Body of pancreas (tissue), 4 donors: ENCODE measurements at regions not wholly inside any gene's neighbourhood (a gene's known extent, or its start where the extent isn't known, plus 50 kb on each side); places are given as distances from the start of the nearest gene placed in this dataset.

ENCODE experiments used
- ATAC-seq: fragments of 150-250 bp; one replicate; pipeline ENCODE4 v1.9.1; 2016
- DNase-seq, 4 donors: peaks; one replicate each; pipeline ENCODE4 v3.0.0-alpha.2; 2019
- H3K27ac ChIP-seq, 4 donors: fragments of 200-600 bp; sonication (generic); 1 replicate in 3 of 4; 2 replicates in 1 of 4; pipeline versions ENCODE4 v1.5.1 to v1.6.1; 2016 to 2019; ENCODE audit warnings: mild to moderate bottlenecking in 1 of 4, mixed read lengths in 1 of 4, moderate library complexity in 1 of 4
- H3K27me3 ChIP-seq, 2 donors: fragments of 200-600 bp; sonication (generic); one replicate each; pipeline ENCODE4 v1.6.0; 2016; ENCODE audit warnings: mild to moderate bottlenecking in 1 of 2
- H3K36me3 ChIP-seq, 2 donors: fragments of 200-600 bp; sonication (generic); replicated peaks in 1 of 2; 2 replicates each; pipeline ENCODE4 v1.5.1; 2016; ENCODE audit warnings: low read depth in 2 of 2; ENCODE audit not compliant: insufficient read depth in 1 of 2
- H3K4me1 ChIP-seq: fragments of 200-600 bp; sonication (generic); one replicate; pipeline ENCODE4 v1.6.0; 2016
- H3K4me3 ChIP-seq, 2 donors: fragments of 200-600 bp; sonication (generic); 1 replicate in 1 of 2; 2 replicates in 1 of 2; pipeline ENCODE4 v1.5.1; 2016 to 2019
- H3K9me3 ChIP-seq, 3 donors: fragments of 200-600 bp; sonication (generic); 1 replicate in 2 of 3; 2 replicates in 1 of 3; pipeline ENCODE4 v1.5.1; 2016
- CTCF ChIP-seq, 7 experiments: fragments of 450-650 bp in 4 of 7; fragments of 200-600 bp in 3 of 7; sonication (generic) in 3 of 7; IDR thresholded peaks; one replicate each; pipeline ENCODE4 v1.5.1; 2016 to 2019; ENCODE audit warnings: antibody characterized with exemption in 7 of 7
- POLR2A ChIP-seq, 3 donors: fragments of 450-650 bp; IDR thresholded peaks; one replicate each; pipeline ENCODE4 v1.6.1; 2016; ENCODE audit warnings: antibody characterized with exemption in 3 of 3, mild to moderate bottlenecking in 2 of 3
- WGBS, 2 donors: methylation state at CpG; one replicate each; pipeline ENCODE4 v1.1.5; 2017; 5-methylcytosine and 5-hydroxymethylcytosine counted together
- intact Hi-C: fragments of 100-400 bp; cut with DNase I; formaldehyde crosslinking; loops from one replicate; pipeline ENCODE4 v1.15.1; 2023

DNA sequence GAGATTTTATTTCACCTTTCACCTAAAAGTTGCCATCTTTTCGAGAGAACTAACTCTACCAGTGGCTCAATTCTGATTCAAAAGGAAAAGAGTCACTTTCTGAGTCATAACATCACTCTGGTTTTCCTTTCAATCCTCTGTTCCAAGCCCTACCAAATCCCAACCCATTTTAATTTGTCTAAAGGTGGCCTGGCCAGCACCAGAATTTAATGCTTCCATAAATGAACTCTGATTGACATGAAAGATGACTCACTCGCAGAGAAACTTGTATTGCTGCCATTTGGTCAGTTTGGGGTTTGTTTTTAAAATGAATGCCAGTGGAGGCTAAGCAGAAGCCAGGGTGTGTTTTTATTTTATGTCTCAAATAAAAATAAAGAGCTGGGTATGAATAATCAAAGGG is 117.4 kb upstream of the SOX5 start:
- Histone ChIP-seq H3K4me1 (no peaks in the 10 kb centered on the region), H3K4me3 (no peak overlapping the region), H3K27ac (no peak overlapping the region), H3K9me3 (no peaks in the 10 kb centered on the region), H3K36me3 (no peaks in the 10 kb centered on the region), H3K27me3 (no peaks in the 10 kb centered on the region)
- no peak for TF ChIP-seq CTCF (IDR thresholded peaks at IDR 0.05)
- no peak for TF ChIP-seq POLR2A (IDR thresholded peaks at IDR 0.05)
- DNase-seq = no peak
- no peak for ATAC-seq
- 50 to 64% methylated on average over 2 of the region's 2 CpGs for WGBS, 2 donors
- intact Hi-C loops = no loop called here

DNA sequence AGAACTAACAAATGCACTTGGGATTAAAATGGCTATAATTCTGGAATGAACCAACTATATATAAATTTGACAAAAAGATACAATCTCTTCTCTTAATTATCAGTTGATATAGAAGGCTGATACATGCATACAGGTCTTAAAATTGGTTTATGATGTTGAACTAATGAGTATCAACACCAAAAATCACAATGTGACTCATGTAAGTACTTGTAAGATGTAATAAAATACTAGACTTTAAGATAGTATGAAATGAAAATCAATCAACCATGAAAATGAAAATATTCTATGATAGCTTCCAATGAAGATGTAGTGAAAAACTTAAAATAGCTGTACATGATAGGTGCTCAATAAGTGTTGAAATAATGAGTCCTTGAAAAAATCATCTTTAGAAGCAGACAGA is 116.6 kb upstream of the SOX5 start:
- Histone ChIP-seq H3K9me3 (no peaks in the 10 kb centered on the region), H3K27me3 (no peaks in the 10 kb centered on the region), H3K27ac (no peak overlapping the region), H3K36me3 (no peaks in the 10 kb centered on the region), H3K4me3 (no peak overlapping the region), H3K4me1 (no peaks in the 10 kb centered on the region)
- intact Hi-C loops = no loop called here
- TF ChIP-seq POLR2A (IDR thresholded peaks at IDR 0.05) (no peak), CTCF (IDR thresholded peaks at IDR 0.05) (no peak)
- no peak for ATAC-seq
- DNase-seq = no peak

- TF ChIP-seq CTCF (IDR thresholded peaks at IDR 0.05) (no peak), POLR2A (IDR thresholded peaks at IDR 0.05) (no peak)
- H3K4me1 ChIP-seq = no peaks in the 10 kb centered on the region
- DNase-seq (no peak), ATAC-seq (no peak)
- H3K9me3 ChIP-seq = no peaks in the 10 kb centered on the region
- no peak overlapping the region for H3K4me3 ChIP-seq
- H3K36me3 ChIP-seq = no peaks in the 10 kb centered on the region
- WGBS, 2 donors = 62 to 86% methylated on average over 1 of the region's 1 CpG
- H3K27ac ChIP-seq = no peak overlapping the region
- no peaks in the 10 kb centered on the region for H3K27me3 ChIP-seq
- intact Hi-C loops = no loop called here
Measured at GRCh38 chr12:24062642-24063245, 113.3 kb upstream of the SOX5 start.

DNA sequence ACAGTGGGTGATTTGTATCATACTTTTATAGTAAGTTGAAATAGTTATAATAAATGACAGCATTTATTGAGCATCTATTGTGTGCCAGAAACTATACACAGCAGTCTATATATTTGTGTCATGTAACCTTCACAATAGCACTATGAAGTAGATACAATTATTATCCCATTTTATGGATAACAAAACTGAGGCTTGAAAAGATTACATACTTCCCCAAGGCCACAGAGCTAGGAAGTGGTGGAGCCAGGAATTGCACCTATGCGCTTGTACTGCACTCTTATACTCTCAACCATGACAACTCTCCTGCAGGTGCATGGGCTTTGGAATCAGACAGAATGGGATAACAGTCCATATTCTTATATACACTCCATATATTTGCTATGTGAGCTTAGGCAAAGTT is 110.6 kb upstream of the SOX5 start:
- intact Hi-C loops = no loop called here
- H3K27ac ChIP-seq = no peak overlapping the region
- no peaks in the 10 kb centered on the region for H3K27me3 ChIP-seq
- no peak for TF ChIP-seq POLR2A (IDR thresholded peaks at IDR 0.05)
- TF ChIP-seq CTCF (IDR thresholded peaks at IDR 0.05) = no peak
- H3K9me3 ChIP-seq = no peaks in the 10 kb centered on the region
- WGBS, 2 donors = 78 to 91% methylated on average over 1 of the region's 1 CpG
- H3K4me3 ChIP-seq = no peak overlapping the region
- H3K36me3 ChIP-seq = no peaks in the 10 kb centered on the region
- ATAC-seq (no peak), DNase-seq (no peak)
- no peaks in the 10 kb centered on the region for H3K4me1 ChIP-seq

DNA sequence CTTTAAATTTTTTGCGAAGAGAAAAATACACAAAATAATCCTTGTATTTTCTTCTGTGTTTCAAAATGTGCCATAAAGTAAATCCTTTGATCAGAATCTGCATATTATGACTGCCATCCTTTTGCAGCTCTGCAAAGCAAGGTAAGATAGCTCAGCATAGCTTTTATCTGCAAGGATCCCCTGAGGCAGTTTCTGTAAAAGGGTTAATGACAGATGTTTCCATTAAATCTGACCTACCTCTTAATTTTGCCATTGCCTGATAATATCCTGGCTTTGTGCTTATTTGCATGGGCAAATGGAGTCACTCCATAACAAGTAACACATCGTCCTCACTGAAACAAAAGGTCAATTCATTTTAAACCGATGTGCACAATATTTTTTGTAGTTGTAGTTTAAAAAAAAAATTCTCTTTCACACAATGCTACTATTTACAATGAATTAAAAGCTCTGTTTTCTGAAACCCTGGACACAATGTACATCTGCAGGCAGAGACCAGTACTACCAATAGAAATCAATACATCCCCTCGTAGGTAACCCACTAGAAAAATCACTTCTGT is 108.5 kb upstream of the SOX5 start:
- intact Hi-C loops = no loop called here
- Histone ChIP-seq H3K36me3 (no peaks in the 10 kb centered on the region), H3K4me1 (no peaks in the 10 kb centered on the region), H3K9me3 (no peaks in the 10 kb centered on the region), H3K4me3 (no peak overlapping the region), H3K27me3 (no peaks in the 10 kb centered on the region), H3K27ac (no peak overlapping the region)
- ATAC-seq (no peak), DNase-seq (no peak)
- 31 to 42% methylated on average over 4 of the region's 4 CpGs for WGBS, 2 donors
- TF ChIP-seq CTCF (IDR thresholded peaks at IDR 0.05) = no peak
- no peak for TF ChIP-seq POLR2A (IDR thresholded peaks at IDR 0.05)
